Stomach (tissue), 8 donors: ENCODE measurements at regions not wholly inside any gene's neighbourhood (a gene's known extent, or its start where the extent isn't known, plus 50 kb on each side); places are given as distances from the start of the nearest gene placed in this dataset.
A peak's percentile ranks its signal among the peaks of the same experiment; 100 is the strongest.

ENCODE experiments used
- DNase-seq, 2 donors: peaks; one replicate each; pipeline versions ENCODE4 v3.0.0 to v3.0.0-alpha.2; 2013 to 2019
- H3K27ac ChIP-seq, 5 donors: fragments of 200-600 bp in 4 of 5; sonication (generic) in 4 of 5; one replicate each; pipeline ENCODE4 v1.5.1; 2013 to 2019; ENCODE audit warnings: mild to moderate bottlenecking in 1 of 5, moderate library complexity in 1 of 5
- H3K27me3 ChIP-seq, 3 donors: fragments of 200-600 bp; sonication (generic); one replicate each; pipeline ENCODE4 v1.5.1; 2017 to 2019; ENCODE audit warnings: mixed run types in 1 of 3
- H3K36me3 ChIP-seq, 4 donors: fragments of 200-600 bp; sonication (generic); 1 replicate in 3 of 4; 2 replicates in 1 of 4; pipeline ENCODE4 v1.5.1; 2016 to 2019
- H3K4me1 ChIP-seq, 4 donors: fragments of 200-600 bp; sonication (generic); one replicate each; pipeline ENCODE4 v1.5.1; 2016 to 2019
- H3K4me3 ChIP-seq, 4 donors: fragments of 200-600 bp; sonication (generic) in 3 of 4; one replicate each; pipeline ENCODE4 v1.5.1; 2016 to 2019; ENCODE audit warnings: mild to moderate bottlenecking in 1 of 4
- H3K9me3 ChIP-seq, 4 donors: fragments of 200-600 bp; sonication (generic); one replicate each; pipeline ENCODE4 v1.5.1; 2016 to 2019
- EP300 ChIP-seq: sonication (generic); formaldehyde crosslinking; IDR thresholded peaks from one replicate; pipeline ENCODE4 v1.6.1; 2017; ENCODE audit warnings: antibody characterized with exemption
- POLR2A ChIP-seq, 4 donors: fragments of 450-650 bp; IDR thresholded peaks; one replicate each; pipeline ENCODE4 v1.6.1; 2016; ENCODE audit warnings: antibody characterized with exemption in 4 of 4, control low read depth in 2 of 4, mild to moderate bottlenecking in 1 of 4, moderate library complexity in 1 of 4
- POLR2AphosphoS5 ChIP-seq, 3 donors: sonication (generic); formaldehyde crosslinking; IDR thresholded peaks; one replicate each; pipeline ENCODE4 v1.6.1; 2016; ENCODE audit warnings: antibody characterized with exemption in 3 of 3
- WGBS, 5 donors: extraction: QIAGEN DNeasy Blood & Tissue Kit in 3 of 5; methylation state at CpG; one replicate each; pipeline versions ENCODE4 v1.1.5 to v1.1.7; 2013 to 2018; 5-methylcytosine and 5-hydroxymethylcytosine counted together
- intact Hi-C: fragments of 100-400 bp; cut with DNase I; formaldehyde crosslinking; loops from one replicate; pipeline ENCODE4 v1.15.1; 2023; ENCODE audit warnings: low total_unique reads
- TF ChIP-seq, protein P1 (sequence below), 7 experiments: fragments of 450-650 bp in 4 of 7; fragments of 200-600 bp in 3 of 7; sonication (generic) in 3 of 7; IDR thresholded peaks; one replicate each; pipeline ENCODE4 v1.5.1; 2016 to 2019; ENCODE audit warnings: antibody characterized with exemption in 7 of 7, control low read depth in 2 of 7, mild to moderate bottlenecking in 1 of 7
- donor health status: healthy with polysubstance abuse.
- donor health status: Bipolar disorder and iron deficiency.
- donor health status: healthy.

DNA sequence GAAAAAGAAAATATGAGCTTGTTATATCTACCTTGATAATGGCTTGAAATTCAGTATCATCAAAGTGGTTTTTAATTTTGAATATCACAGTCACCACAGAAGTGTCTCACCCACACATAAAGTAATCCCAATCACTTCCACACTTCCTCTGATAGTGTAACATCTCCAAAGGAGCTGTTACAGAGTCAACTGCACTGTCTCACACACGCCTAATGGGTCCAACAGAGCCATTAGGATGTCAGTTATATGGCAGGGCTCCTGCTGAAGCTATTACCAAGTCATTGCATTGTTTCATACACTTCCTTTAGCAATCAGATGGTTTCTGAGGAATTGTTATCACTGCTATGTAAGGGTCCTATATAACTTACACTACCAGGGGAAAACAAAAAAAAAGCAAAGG is 432.1 kb upstream of the TEX13C start:
- no peak for DNase-seq
- Histone ChIP-seq H3K4me3 (no peak overlapping the region), H3K27ac (no peak overlapping the region), H3K27me3 (no peaks in the 10 kb centered on the region), H3K4me1 (no peaks in the 10 kb centered on the region), H3K36me3 (no peaks in the 10 kb centered on the region), H3K9me3 (no peaks in the 10 kb centered on the region)
- TF ChIP-seq EP300 (no peak), POLR2AphosphoS5 (IDR thresholded peaks at IDR 0.05) (no peak), POLR2A (IDR thresholded peaks at IDR 0.05) (no peak)
- TF ChIP-seq, protein P1, sequence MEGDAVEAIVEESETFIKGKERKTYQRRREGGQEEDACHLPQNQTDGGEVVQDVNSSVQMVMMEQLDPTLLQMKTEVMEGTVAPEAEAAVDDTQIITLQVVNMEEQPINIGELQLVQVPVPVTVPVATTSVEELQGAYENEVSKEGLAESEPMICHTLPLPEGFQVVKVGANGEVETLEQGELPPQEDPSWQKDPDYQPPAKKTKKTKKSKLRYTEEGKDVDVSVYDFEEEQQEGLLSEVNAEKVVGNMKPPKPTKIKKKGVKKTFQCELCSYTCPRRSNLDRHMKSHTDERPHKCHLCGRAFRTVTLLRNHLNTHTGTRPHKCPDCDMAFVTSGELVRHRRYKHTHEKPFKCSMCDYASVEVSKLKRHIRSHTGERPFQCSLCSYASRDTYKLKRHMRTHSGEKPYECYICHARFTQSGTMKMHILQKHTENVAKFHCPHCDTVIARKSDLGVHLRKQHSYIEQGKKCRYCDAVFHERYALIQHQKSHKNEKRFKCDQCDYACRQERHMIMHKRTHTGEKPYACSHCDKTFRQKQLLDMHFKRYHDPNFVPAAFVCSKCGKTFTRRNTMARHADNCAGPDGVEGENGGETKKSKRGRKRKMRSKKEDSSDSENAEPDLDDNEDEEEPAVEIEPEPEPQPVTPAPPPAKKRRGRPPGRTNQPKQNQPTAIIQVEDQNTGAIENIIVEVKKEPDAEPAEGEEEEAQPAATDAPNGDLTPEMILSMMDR (IDR thresholded peaks at IDR 0.05): no peak
- intact Hi-C loops: no loop called here
- WGBS, 5 donors: 9 to 41% (median 28%) methylated on average over 1 of the region's 1 CpG

- H3K9me3 ChIP-seq: no peaks in the 10 kb centered on the region
- no peak overlapping the region for H3K27ac ChIP-seq
- WGBS, 5 donors: 45 to 61% (median 49%) methylated on average over 4 of the region's 4 CpGs
- no peak overlapping the region for H3K4me3 ChIP-seq
- H3K27me3 ChIP-seq: peaks cover 0 to 4% (median 0%) of the 10 kb centered on the region in 3 donors
- DNase-seq: no peak
- H3K36me3 ChIP-seq: no peaks in the 10 kb centered on the region
- H3K4me1 ChIP-seq: no peaks in the 10 kb centered on the region
- intact Hi-C loops: no loop called here
- TF ChIP-seq, protein P1 (IDR thresholded peaks at IDR 0.05): no peak
- no peak for TF ChIP-seq POLR2AphosphoS5 (IDR thresholded peaks at IDR 0.05)
- TF ChIP-seq EP300: no peak
- no peak for TF ChIP-seq POLR2A (IDR thresholded peaks at IDR 0.05)
These were observed 423.7 kb upstream of the TEX13C start for GRCh38 chrX:124895947-124896346.

DNA sequence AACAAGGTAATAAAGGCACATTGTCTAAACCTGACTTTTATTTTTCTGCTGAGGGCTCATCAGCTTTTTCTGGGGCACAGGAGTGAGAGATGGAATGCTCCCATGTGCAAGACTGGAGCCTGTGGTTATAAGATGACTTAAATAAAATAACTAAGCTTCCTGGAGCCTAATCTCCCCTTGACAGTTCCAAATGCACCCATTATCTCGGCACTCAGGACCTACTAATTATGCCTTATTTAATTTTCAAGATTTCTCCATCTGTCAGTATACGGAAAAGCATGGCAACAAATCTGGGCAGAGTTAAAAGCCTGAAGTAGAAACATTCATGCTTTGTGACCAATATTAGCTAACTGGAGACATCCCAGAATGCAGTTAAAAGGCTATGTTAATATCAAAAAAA is 416.7 kb upstream of the TEX13C start:
- Histone ChIP-seq H3K27ac (no peak overlapping the region), H3K27me3 (no peaks in the 10 kb centered on the region), H3K36me3 (no peaks in the 10 kb centered on the region), H3K4me3 (no peak overlapping the region), H3K9me3 (no peaks in the 10 kb centered on the region), H3K4me1 (no peaks in the 10 kb centered on the region)
- 41 to 53% (median 50%) methylated on average over 2 of the region's 2 CpGs for WGBS, 5 donors
- intact Hi-C loops: no loop called here
- no peak for DNase-seq
- TF ChIP-seq POLR2A (IDR thresholded peaks at IDR 0.05) (no peak), POLR2AphosphoS5 (IDR thresholded peaks at IDR 0.05) (no peak), EP300 (no peak)
- TF ChIP-seq, protein P1 (IDR thresholded peaks at IDR 0.05): no peak

- peak in 1 of 2 donors; percentile 3 for DNase-seq
- no peaks in the 10 kb centered on the region for H3K36me3 ChIP-seq
- H3K9me3 ChIP-seq: no peaks in the 10 kb centered on the region
- WGBS, 5 donors: 54 to 79% (median 74%) methylated on average over 4 of the region's 4 CpGs
- TF ChIP-seq, protein P1 (IDR thresholded peaks at IDR 0.05): no peak
- TF ChIP-seq POLR2AphosphoS5 (IDR thresholded peaks at IDR 0.05) (no peak), EP300 (no peak), POLR2A (IDR thresholded peaks at IDR 0.05) (no peak)
- no peaks in the 10 kb centered on the region for H3K27me3 ChIP-seq
- no peaks in the 10 kb centered on the region for H3K4me1 ChIP-seq
- no peak overlapping the region for H3K4me3 ChIP-seq
- intact Hi-C loops: no loop called here
- no peak overlapping the region for H3K27ac ChIP-seq
These were observed 409.1 kb upstream of the TEX13C start for GRCh38 chrX:124910611-124911010.
